Activated naive CD4-positive, alpha-beta T cell treated with anti-CD3 and anti-CD28 coated beads, Interleukin-2, amount 10 ng/mL, durations not matched to agents 7 days and 5 days (primary cell): ENCODE measurements at regions not wholly inside any gene's neighbourhood (a gene's known extent, or its start where the extent isn't known, plus 50 kb on each side); places are given as distances from the start of the nearest gene placed in this dataset.

Experiments used
- CTCF ChIA-PET: fragments of 350-600 bp; sonication (Branson Sonifier 250); formaldehyde crosslinking; loops from one replicate; lab custom pipeline; 2021; ENCODE audit warnings: antibody characterized with exemption; lab: Charles Lee
- DNase-seq: peaks from one replicate; pipeline ENCODE4 v3.0.0-alpha.2; 2020
- H3K27ac Mint-ChIP-seq: one replicate; pipeline ENCODE4 v1.8.0; 2021; ENCODE audit warnings: mild to moderate bottlenecking, moderate library complexity, mixed read lengths
- H3K27me3 Mint-ChIP-seq: one replicate; pipeline ENCODE4 v1.8.0; 2021; ENCODE audit warnings: mild to moderate bottlenecking, mixed read lengths
- H3K36me3 Mint-ChIP-seq: one replicate; pipeline ENCODE4 v1.8.0; 2021; ENCODE audit warnings: mixed read lengths
- H3K4me1 Mint-ChIP-seq: one replicate; pipeline ENCODE4 v1.8.0; 2021; ENCODE audit warnings: mixed read lengths
- H3K4me3 Mint-ChIP-seq: one replicate; pipeline ENCODE4 v1.8.0; 2021; ENCODE audit warnings: mild to moderate bottlenecking, moderate library complexity, mixed read lengths
- H3K9me3 Mint-ChIP-seq: one replicate; pipeline ENCODE4 v1.8.0; 2021; ENCODE audit warnings: mixed read lengths

GRCh38 chr6:85396159-85396808 is 53.6 kb upstream of the NT5E start:
- H3K27me3 Mint-ChIP-seq, result peaks cover 3% of the 10 kb centered on the region
- no peak for DNase-seq
- H3K4me1 Mint-ChIP-seq, result peaks cover 3% of the 10 kb centered on the region
- no peaks in the 10 kb centered on the region for H3K9me3 Mint-ChIP-seq
- no peak overlapping the region for H3K4me3 Mint-ChIP-seq
- no peak overlapping the region for H3K27ac Mint-ChIP-seq
- no peaks in the 10 kb centered on the region for H3K36me3 Mint-ChIP-seq
- CTCF ChIA-PET, result interaction anchor here (1.1 kb wide), 1 partner anchor 9 kb away, joined by 3 read pairs; no protein-coding TSS in a partner anchor

GRCh38 chr6:85395746-85396145 is 54.1 kb upstream of the NT5E start:
- no peaks in the 10 kb centered on the region for H3K4me1 Mint-ChIP-seq
- DNase-seq, result no peak
- no peaks in the 10 kb centered on the region for H3K36me3 Mint-ChIP-seq
- H3K27ac Mint-ChIP-seq, result no peak overlapping the region
- CTCF ChIA-PET, result interaction anchor here (0.6 kb wide), 1 partner anchor 110 kb away, joined by 3 read pairs; no protein-coding TSS in a partner anchor
- no peaks in the 10 kb centered on the region for H3K9me3 Mint-ChIP-seq
- no peak overlapping the region for H3K4me3 Mint-ChIP-seq
- peaks cover 3% of the 10 kb centered on the region for H3K27me3 Mint-ChIP-seq

- CTCF ChIA-PET, result interaction anchor here (0.6 kb wide), 1 partner anchor 111 kb away, joined by 3 read pairs; no protein-coding TSS in a partner anchor
- no peak for DNase-seq
- H3K27ac Mint-ChIP-seq, result no peak overlapping the region
These were observed 54.9 kb upstream of the NT5E start for GRCh38 chr6:85394853-85395538.

GRCh38 chr6:85394199-85394598 is 55.7 kb upstream of the NT5E start:
- CTCF ChIA-PET, result no interaction called here

More at GRCh38 chr6:85394853-85395538, 54.9 kb upstream of the NT5E start:
- no peak overlapping the region for H3K4me3 Mint-ChIP-seq
- H3K4me1 Mint-ChIP-seq, result no peaks in the 10 kb centered on the region
- peaks cover 3% of the 10 kb centered on the region for H3K27me3 Mint-ChIP-seq
- H3K36me3 Mint-ChIP-seq, result no peaks in the 10 kb centered on the region
- no peaks in the 10 kb centered on the region for H3K9me3 Mint-ChIP-seq

GRCh38 chr6:85392379-85392778 is 57.5 kb upstream of the NT5E start:
- no peaks in the 10 kb centered on the region for H3K4me1 Mint-ChIP-seq
- H3K4me3 Mint-ChIP-seq, result no peak overlapping the region
- H3K27me3 Mint-ChIP-seq, result no peaks in the 10 kb centered on the region
- CTCF ChIA-PET, result no interaction called here
- no peaks in the 10 kb centered on the region for H3K9me3 Mint-ChIP-seq
- DNase-seq, result no peak
- no peak overlapping the region for H3K27ac Mint-ChIP-seq
- H3K36me3 Mint-ChIP-seq, result no peaks in the 10 kb centered on the region

More at GRCh38 chr6:85394199-85394598, 55.7 kb upstream of the NT5E start:
- Mint-ChIP-seq H3K27me3 (no peaks in the 10 kb centered on the region), H3K27ac (no peak overlapping the region), H3K9me3 (no peaks in the 10 kb centered on the region), H3K4me1 (no peaks in the 10 kb centered on the region), H3K36me3 (no peaks in the 10 kb centered on the region), H3K4me3 (no peak overlapping the region)
- DNase-seq, result no peak

GRCh38 chr6:85390775-85391174 is 59.1 kb upstream of the NT5E start:
- DNase-seq, result no peak
- no peak overlapping the region for H3K4me3 Mint-ChIP-seq
- H3K36me3 Mint-ChIP-seq, result no peaks in the 10 kb centered on the region
- no peak overlapping the region for H3K27ac Mint-ChIP-seq
- CTCF ChIA-PET, result no interaction called here
- H3K4me1 Mint-ChIP-seq, result no peaks in the 10 kb centered on the region
- no peaks in the 10 kb centered on the region for H3K9me3 Mint-ChIP-seq
- no peaks in the 10 kb centered on the region for H3K27me3 Mint-ChIP-seq

- no peak overlapping the region for H3K4me3 Mint-ChIP-seq
- CTCF ChIA-PET, result interaction anchor here (1.6 kb wide), 1 partner anchor 93 kb away, joined by 4 read pairs; no protein-coding TSS in a partner anchor
These were observed 59.7 kb upstream of the NT5E start for GRCh38 chr6:85390105-85390728.

GRCh38 chr6:85389151-85389797 is 60.6 kb upstream of the NT5E start:
- Mint-ChIP-seq H3K4me3 (no peak overlapping the region), H3K9me3 (no peaks in the 10 kb centered on the region), H3K4me1 (no peaks in the 10 kb centered on the region), H3K27ac (no peak overlapping the region), H3K36me3 (no peaks in the 10 kb centered on the region), H3K27me3 (no peaks in the 10 kb centered on the region)
- DNase-seq, result no peak
- CTCF ChIA-PET, result interaction anchor here (1.1 to 1.6 kb wide), 2 partner anchors 11 to 94 kb away, joined by 4 read pairs; no protein-coding TSS in a partner anchor

More at GRCh38 chr6:85390105-85390728, 59.7 kb upstream of the NT5E start:
- H3K9me3 Mint-ChIP-seq, result no peaks in the 10 kb centered on the region
- H3K27me3 Mint-ChIP-seq, result no peaks in the 10 kb centered on the region
- no peak for DNase-seq
- no peaks in the 10 kb centered on the region for H3K36me3 Mint-ChIP-seq
- no peaks in the 10 kb centered on the region for H3K4me1 Mint-ChIP-seq
- no peak overlapping the region for H3K27ac Mint-ChIP-seq

- H3K27ac Mint-ChIP-seq, result no peak overlapping the region
- H3K9me3 Mint-ChIP-seq, result no peaks in the 10 kb centered on the region
- no peaks in the 10 kb centered on the region for H3K27me3 Mint-ChIP-seq
- no peaks in the 10 kb centered on the region for H3K36me3 Mint-ChIP-seq
- no peak for DNase-seq
- H3K4me1 Mint-ChIP-seq, result no peaks in the 10 kb centered on the region
- no peak overlapping the region for H3K4me3 Mint-ChIP-seq
- CTCF ChIA-PET, result interaction anchor here (1.1 kb wide), 1 partner anchor 11 kb away, joined by 4 read pairs; no protein-coding TSS in a partner anchor
These were observed 61.4 kb upstream of the NT5E start for GRCh38 chr6:85388531-85388930.

GRCh38 chr6:85385636-85386315 is 64.1 kb upstream of the NT5E start:
- H3K27me3 Mint-ChIP-seq, result no peaks in the 10 kb centered on the region
- no peak overlapping the region for H3K4me3 Mint-ChIP-seq

GRCh38 chr6:85383042-85383441 is 66.8 kb upstream of the NT5E start:
- CTCF ChIA-PET, result interaction anchor here (0.7 kb wide), 1 partner anchor 97 kb away, joined by 3 read pairs; no protein-coding TSS in a partner anchor
- no peak for DNase-seq
- no peak overlapping the region for H3K4me3 Mint-ChIP-seq
- H3K27ac Mint-ChIP-seq, result no peak overlapping the region
- H3K27me3 Mint-ChIP-seq, result no peaks in the 10 kb centered on the region
- no peaks in the 10 kb centered on the region for H3K4me1 Mint-ChIP-seq
- no peaks in the 10 kb centered on the region for H3K36me3 Mint-ChIP-seq
- no peaks in the 10 kb centered on the region for H3K9me3 Mint-ChIP-seq

More at GRCh38 chr6:85385636-85386315, 64.1 kb upstream of the NT5E start:
- H3K4me1 Mint-ChIP-seq, result no peaks in the 10 kb centered on the region
- H3K36me3 Mint-ChIP-seq, result no peaks in the 10 kb centered on the region
- CTCF ChIA-PET, result no interaction called here
- no peaks in the 10 kb centered on the region for H3K9me3 Mint-ChIP-seq
- H3K27ac Mint-ChIP-seq, result no peak overlapping the region
- no peak for DNase-seq

- H3K36me3 Mint-ChIP-seq, result no peaks in the 10 kb centered on the region
- H3K27me3 Mint-ChIP-seq, result no peaks in the 10 kb centered on the region
- DNase-seq, result no peak
- no peaks in the 10 kb centered on the region for H3K9me3 Mint-ChIP-seq
- CTCF ChIA-PET, result no interaction called here
- H3K4me1 Mint-ChIP-seq, result no peaks in the 10 kb centered on the region
- no peak overlapping the region for H3K4me3 Mint-ChIP-seq
- no peak overlapping the region for H3K27ac Mint-ChIP-seq
These were observed 67.3 kb upstream of the NT5E start for GRCh38 chr6:85382541-85382940.

GRCh38 chr6:85372915-85373270 is 77.0 kb upstream of the NT5E start:
- Mint-ChIP-seq H3K9me3 (no peaks in the 10 kb centered on the region), H3K4me1 (peaks cover 4% of the 10 kb centered on the region), H3K27me3 (no peaks in the 10 kb centered on the region), H3K36me3 (no peaks in the 10 kb centered on the region), H3K4me3 (no peak overlapping the region), H3K27ac (no peak overlapping the region)
- CTCF ChIA-PET, result interaction anchor here (1.0 to 1.3 kb wide), 2 partner anchors 77 to 110 kb away, joined by 4 read pairs; partner anchors contain the start of gene NT5E
- no peak for DNase-seq
